ENCODE measurements at regions not wholly inside any gene's neighbourhood (a gene's known extent, or its start where the extent isn't known, plus 50 kb on each side); places are given as distances from the start of the nearest gene placed in this dataset.

DNA sequence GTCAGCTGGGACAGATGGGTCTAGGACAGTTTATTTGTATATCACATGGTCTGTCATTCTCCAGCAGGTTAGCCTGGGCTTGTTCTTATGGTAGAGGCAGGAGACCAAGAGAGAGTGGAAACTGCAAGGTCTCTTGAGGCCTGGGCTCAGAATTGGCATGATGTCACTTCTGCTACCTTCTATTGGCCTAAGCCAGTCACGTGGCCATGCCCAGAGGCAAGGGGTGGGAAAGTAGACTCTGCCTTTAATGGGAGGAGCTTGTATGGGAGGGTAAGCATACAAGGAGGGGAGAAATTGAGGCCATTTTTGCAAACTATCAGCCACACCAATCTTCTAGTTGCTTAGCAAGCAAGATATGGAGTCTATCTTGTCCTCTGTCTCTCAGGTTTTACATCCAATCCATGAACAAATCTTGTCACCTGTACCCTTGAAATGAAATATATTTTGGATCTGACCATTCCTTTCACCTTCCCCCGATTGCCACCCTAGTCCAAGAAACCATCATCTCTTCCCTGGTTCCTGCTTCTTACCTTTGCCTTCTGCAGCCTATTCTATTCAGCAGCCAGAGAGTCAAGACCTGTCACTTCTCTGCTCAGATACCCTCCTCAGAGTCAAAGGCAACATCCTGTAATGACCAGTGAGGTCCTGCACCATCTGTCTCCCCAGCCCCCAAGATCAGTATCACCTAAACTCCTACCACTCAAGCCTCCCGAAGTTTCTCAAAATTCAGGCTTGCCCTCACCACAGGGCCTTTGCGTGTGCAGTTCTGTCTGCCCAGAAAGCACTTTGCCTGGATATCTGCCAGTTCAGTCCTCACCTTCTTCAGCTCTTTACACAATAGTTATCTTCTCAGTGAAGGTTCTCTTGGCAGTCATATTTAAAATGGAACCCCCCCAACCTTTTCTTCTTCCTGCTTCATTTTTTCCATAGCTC lies 240.0 kb downstream of the LOXHD1 start:
- intact Hi-C loops (cut with DNase I): no loop called here
- Histone ChIP-seq H3K27ac (no peak overlapping the region), H3K4me1 (peaks cover 25 to 39% of the 10 kb centered on the region in 2 donors), H3K4me3 (replicated peaks in 1 of 3) (no peak overlapping the region), H3K27me3 (no peaks in the 10 kb centered on the region), H3K36me3 (no peaks in the 10 kb centered on the region), H3K9me3 (no peaks in the 10 kb centered on the region)
- TF ChIP-seq POLR2A (IDR thresholded peaks at IDR 0.05): no peak
- TF ChIP-seq, protein P1, sequence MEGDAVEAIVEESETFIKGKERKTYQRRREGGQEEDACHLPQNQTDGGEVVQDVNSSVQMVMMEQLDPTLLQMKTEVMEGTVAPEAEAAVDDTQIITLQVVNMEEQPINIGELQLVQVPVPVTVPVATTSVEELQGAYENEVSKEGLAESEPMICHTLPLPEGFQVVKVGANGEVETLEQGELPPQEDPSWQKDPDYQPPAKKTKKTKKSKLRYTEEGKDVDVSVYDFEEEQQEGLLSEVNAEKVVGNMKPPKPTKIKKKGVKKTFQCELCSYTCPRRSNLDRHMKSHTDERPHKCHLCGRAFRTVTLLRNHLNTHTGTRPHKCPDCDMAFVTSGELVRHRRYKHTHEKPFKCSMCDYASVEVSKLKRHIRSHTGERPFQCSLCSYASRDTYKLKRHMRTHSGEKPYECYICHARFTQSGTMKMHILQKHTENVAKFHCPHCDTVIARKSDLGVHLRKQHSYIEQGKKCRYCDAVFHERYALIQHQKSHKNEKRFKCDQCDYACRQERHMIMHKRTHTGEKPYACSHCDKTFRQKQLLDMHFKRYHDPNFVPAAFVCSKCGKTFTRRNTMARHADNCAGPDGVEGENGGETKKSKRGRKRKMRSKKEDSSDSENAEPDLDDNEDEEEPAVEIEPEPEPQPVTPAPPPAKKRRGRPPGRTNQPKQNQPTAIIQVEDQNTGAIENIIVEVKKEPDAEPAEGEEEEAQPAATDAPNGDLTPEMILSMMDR (IDR thresholded peaks at IDR 0.05): no peak
- 91 to 92% methylated on average over 4 of the region's 4 CpGs for WGBS, 2 donors
- no peak for DNase-seq

DNA sequence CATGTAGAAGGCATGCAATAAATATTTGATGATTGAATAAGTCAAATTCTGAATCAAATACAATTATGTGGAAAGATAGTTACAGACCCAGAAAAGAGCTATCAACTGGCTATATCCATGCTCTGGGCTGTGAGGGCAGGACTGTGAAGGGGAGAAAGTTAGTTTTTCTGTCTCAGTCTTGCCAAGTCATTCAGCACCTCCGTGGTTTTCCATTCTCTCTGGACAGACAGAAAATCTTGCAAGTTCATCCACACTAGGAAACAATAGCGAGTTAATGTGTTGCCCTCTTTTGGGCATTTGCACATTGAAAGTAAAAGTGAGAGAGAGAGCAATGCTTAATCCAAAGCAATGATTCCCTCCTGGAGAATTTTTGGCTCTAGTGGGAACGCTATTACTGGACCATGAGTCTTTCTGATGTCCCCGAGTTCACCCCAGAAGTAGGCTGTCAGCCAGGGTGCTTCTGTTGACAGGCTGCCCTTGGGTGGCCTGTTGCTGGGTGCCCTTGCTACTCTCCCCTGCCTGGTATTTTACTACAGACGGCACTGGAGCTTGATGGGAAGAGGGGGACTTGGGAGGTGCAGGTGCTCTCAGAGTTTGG lies 238.3 kb downstream of the LOXHD1 start:
- Histone ChIP-seq H3K27ac (peak overlapping the region; percentile 37 to 92 (median 62)), H3K36me3 (no peaks in the 10 kb centered on the region), H3K27me3 (no peaks in the 10 kb centered on the region), H3K9me3 (no peaks in the 10 kb centered on the region), H3K4me3 (replicated peaks in 1 of 3) (no peak overlapping the region), H3K4me1 (peaks cover 12 to 26% of the 10 kb centered on the region in 2 donors)
- intact Hi-C loops (cut with DNase I): no loop called here
- TF ChIP-seq POLR2A (IDR thresholded peaks at IDR 0.05): no peak
- TF ChIP-seq, protein P1 (IDR thresholded peaks at IDR 0.05): no peak
- WGBS, 2 donors: 6 to 19% methylated on average over 4 to 5 of the region's 5 CpGs
- peak; percentile 89 to 93 for DNase-seq

DNA sequence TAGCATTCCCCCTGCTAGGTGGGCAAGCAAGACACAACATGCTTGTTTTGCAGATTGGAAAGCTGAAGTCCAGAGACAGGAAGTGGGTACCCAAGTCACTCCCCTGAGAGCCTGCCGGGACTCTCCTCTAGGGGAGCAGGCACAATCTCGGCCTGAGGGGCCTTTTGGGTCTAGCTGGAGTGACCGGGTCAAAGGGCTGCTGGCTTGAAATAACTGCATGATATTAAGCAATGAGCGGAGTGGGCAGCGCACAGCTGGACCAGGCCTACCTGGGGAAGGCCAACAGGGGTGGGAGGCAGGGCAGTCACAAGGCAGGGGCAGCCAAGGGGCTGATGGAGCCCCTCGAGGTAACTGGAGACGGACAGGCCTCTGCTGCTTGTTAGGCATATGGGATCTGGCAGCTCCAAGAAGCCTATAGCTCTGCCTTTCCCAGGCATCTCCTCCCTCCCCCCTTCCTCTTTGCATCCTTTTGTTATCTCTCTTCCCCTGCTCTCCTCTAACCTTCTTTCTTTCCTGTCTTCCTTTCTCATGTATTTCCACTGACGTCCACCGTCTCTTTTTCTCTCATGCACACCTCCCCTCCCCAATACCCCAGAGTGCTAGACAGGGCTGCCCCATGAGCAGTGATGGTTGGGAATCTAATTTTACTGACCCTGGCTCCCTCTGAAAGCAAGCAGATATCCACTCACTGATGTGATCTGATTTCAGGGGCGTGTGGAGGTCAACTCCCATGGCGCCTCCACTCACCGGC lies 237.5 kb downstream of the LOXHD1 start:
- H3K4me3 ChIP-seq (replicated peaks in 1 of 3): no peak overlapping the region
- no peak for TF ChIP-seq POLR2A (IDR thresholded peaks at IDR 0.05)
- TF ChIP-seq, protein P1 (IDR thresholded peaks at IDR 0.05): no peak
- DNase-seq: no peak
- WGBS, 2 donors: 79 to 81% methylated on average over 12 of the region's 12 CpGs
- intact Hi-C loops (cut with DNase I): loop anchor here (10.0 kb wide), 1 partner anchor 85 kb away; a partner anchor contains a TSS
- H3K36me3 ChIP-seq: no peaks in the 10 kb centered on the region
- H3K9me3 ChIP-seq: no peaks in the 10 kb centered on the region
- H3K27ac ChIP-seq: peak overlapping the region; percentile 37 to 92 (median 62)
- peaks cover 12 to 25% of the 10 kb centered on the region in 2 donors for H3K4me1 ChIP-seq
- no peaks in the 10 kb centered on the region for H3K27me3 ChIP-seq

DNA sequence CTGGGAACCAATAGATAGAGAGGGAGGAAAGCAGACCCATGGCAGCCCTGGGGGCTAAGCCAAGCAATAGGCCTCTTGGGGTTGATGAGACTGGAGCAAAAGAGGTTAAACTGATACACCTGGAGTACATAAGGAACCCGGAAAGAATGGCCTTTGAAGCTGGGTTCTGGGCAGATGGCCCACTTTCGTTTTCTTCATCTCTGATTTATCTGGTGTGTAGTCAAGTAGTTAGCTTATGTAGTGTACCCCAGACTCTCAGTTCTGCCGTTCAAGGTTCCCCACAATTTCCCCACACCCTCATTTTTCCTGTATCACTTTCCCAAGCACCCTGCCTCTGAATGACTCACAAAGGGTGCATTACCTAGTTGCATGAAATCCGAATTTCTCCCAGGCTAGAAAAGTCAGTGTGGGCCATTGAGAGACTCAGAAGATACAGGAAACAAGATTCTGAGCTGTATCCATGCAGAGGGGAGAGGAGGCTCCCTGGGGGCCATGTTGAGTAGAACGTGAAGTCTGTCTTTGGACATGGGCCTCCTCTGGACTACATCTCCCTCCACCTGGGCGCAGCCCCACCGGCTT lies 235.0 kb downstream of the LOXHD1 start:
- intact Hi-C loops (cut with DNase I): loop anchor here (10.0 kb wide), 1 partner anchor 87 kb away; a partner anchor contains a TSS

More for the DNA sequence above, 235.0 kb downstream of the LOXHD1 start:
- TF ChIP-seq, protein P1 (IDR thresholded peaks at IDR 0.05): no peak
- no peak for TF ChIP-seq POLR2A (IDR thresholded peaks at IDR 0.05)
- Histone ChIP-seq H3K27ac (no peak overlapping the region), H3K36me3 (no peaks in the 10 kb centered on the region), H3K4me3 (replicated peaks in 1 of 3) (no peak overlapping the region), H3K9me3 (no peaks in the 10 kb centered on the region), H3K4me1 (peaks cover 12 to 32% of the 10 kb centered on the region in 2 donors), H3K27me3 (no peaks in the 10 kb centered on the region)
- DNase-seq: no peak
- 69% methylated on average over 7 of the region's 7 CpGs for WGBS, 2 donors

All from thyroid gland (tissue), 4 donors.